ENCODE measurements at regions not wholly inside any gene's neighbourhood (a gene's known extent, or its start where the extent isn't known, plus 50 kb on each side); places are given as distances from the start of the nearest gene placed in this dataset.

DNA sequence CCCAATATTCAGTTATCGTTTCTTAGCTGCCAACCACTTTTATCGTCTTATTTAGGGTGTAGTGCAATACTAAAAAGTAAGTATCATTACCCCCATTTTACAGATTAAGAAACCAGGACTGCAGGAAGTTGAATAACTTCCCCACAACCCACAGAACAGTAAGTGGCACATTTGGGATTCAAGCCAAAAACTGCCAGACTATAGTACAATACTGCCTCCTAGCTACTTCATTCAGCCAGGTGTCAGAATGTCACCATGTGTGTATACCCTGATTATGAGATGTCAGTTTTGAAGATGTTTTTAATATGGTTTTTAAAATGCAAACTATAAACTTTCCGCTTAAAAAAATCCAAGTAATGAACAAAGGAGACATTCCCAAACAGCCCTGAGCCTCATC is 74.2 kb upstream of the PROK2 start:
- TF ChIP-seq, protein P1, sequence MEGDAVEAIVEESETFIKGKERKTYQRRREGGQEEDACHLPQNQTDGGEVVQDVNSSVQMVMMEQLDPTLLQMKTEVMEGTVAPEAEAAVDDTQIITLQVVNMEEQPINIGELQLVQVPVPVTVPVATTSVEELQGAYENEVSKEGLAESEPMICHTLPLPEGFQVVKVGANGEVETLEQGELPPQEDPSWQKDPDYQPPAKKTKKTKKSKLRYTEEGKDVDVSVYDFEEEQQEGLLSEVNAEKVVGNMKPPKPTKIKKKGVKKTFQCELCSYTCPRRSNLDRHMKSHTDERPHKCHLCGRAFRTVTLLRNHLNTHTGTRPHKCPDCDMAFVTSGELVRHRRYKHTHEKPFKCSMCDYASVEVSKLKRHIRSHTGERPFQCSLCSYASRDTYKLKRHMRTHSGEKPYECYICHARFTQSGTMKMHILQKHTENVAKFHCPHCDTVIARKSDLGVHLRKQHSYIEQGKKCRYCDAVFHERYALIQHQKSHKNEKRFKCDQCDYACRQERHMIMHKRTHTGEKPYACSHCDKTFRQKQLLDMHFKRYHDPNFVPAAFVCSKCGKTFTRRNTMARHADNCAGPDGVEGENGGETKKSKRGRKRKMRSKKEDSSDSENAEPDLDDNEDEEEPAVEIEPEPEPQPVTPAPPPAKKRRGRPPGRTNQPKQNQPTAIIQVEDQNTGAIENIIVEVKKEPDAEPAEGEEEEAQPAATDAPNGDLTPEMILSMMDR (conservative IDR thresholded peaks at IDR 0.05; ENCODE audit: low read depth, low read length), result peak; percentile 38
- no peak overlapping the region for H3K4me3 ChIP-seq (ENCODE audit: low read depth, low read length)
- peak; percentile 34 for DNase-seq (ENCODE audit: low read depth)

DNA sequence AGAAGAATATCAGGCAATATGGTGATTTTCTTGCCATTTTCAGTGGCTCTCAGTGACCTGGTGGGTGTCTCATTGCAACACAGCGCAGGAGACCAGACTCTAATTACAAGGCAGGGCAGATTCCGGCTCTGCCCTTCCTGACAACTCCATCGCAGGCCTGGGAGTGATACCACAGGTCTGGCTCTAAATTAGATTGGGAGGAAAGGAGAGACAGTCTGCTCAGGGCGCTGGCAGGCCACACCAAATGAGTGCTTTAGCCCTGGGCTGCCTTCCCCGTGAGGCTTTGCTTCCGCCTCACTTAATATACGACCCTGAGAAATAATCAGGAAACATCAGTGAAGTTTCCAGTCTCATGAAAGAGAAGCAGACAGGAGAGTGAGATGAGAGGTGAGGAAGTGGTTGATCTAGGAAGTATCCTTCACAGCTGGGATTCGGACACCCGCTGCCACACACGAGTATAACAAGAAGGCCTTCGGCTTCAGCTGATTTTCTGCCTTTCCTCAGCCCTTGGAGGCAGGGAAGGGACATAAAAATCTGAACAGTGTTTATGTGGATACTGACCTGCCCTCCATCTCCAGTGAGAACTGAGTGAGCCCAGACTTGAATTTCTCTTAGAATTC is 73.7 kb upstream of the PROK2 start:
- no peak overlapping the region for H3K4me3 ChIP-seq (ENCODE audit: low read depth, low read length)
- TF ChIP-seq, protein P1 (conservative IDR thresholded peaks at IDR 0.05; ENCODE audit: low read depth, low read length), result no peak
- no peak for DNase-seq (ENCODE audit: low read depth)

- DNase-seq (ENCODE audit: low read depth), result no peak
- no peak overlapping the region for H3K4me3 ChIP-seq (ENCODE audit: low read depth, low read length)
- TF ChIP-seq, protein P1 (conservative IDR thresholded peaks at IDR 0.05; ENCODE audit: low read depth, low read length), result no peak
Measured at GRCh38 chr3:71857956-71858355, 73.0 kb upstream of the PROK2 start.

GRCh38 chr3:71854706-71855105 is 69.8 kb upstream of the PROK2 start:
- no peak overlapping the region for H3K4me3 ChIP-seq (ENCODE audit: low read depth, low read length)
- TF ChIP-seq, protein P1 (conservative IDR thresholded peaks at IDR 0.05; ENCODE audit: low read depth, low read length), result no peak
- DNase-seq (ENCODE audit: low read depth), result no peak

- no peak overlapping the region for H3K4me3 ChIP-seq (ENCODE audit: low read depth, low read length)
- TF ChIP-seq, protein P1 (conservative IDR thresholded peaks at IDR 0.05; ENCODE audit: low read depth, low read length), result no peak
- no peak for DNase-seq (ENCODE audit: low read depth)
Measured at GRCh38 chr3:71854096-71854495, 69.1 kb upstream of the PROK2 start.

DNA sequence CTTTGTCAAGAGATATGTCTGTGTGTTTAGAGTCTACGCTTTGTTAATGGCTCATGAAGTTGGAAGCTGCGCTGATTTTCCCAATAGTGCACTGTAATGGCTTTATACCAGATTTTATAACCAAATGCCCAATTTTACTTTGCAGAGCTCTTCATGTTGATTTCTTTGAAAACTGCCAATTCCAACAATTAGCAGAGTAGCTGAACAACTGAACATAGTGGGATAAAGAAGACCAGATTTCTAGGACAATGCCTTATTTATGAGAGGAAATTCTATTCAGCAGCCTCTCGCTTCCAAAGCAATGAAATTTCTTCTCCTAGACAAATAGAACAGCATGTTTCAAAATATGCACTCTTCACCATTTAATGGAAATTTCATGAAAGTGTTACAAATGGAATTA is 66.9 kb upstream of the PROK2 start:
- DNase-seq (ENCODE audit: low read depth), result no peak
- TF ChIP-seq, protein P1 (conservative IDR thresholded peaks at IDR 0.05; ENCODE audit: low read depth, low read length), result no peak
- no peak overlapping the region for H3K4me3 ChIP-seq (ENCODE audit: low read depth, low read length)

DNA sequence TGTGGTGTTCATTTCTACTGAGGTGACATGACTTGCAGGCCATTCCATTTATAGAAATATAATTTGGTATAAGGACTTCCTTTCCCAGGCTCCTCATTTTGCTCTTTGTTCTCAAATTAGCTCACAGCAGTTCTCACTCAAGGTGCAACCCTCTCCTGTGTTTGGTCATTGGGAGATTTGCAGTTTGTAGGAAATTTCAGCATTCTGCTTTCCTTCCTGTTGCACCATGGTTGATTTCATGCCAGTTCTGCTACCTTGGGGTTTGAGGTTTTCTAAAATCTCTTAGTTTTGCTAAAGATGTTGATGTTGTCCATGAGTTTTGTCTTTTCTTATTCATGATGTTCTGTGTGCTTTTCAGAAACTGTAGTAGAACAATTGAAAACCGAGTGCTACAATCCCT is 65.7 kb upstream of the PROK2 start:
- no peak overlapping the region for H3K4me3 ChIP-seq (ENCODE audit: low read depth, low read length)
- no peak for DNase-seq (ENCODE audit: low read depth)
- TF ChIP-seq, protein P1 (conservative IDR thresholded peaks at IDR 0.05; ENCODE audit: low read depth, low read length), result no peak

All from choroid plexus epithelial cell (primary cell).